H7 (cell line): ENCODE measurements at regions not wholly inside any gene's neighbourhood (a gene's known extent, or its start where the extent isn't known, plus 50 kb on each side); places are given as distances from the start of the nearest gene placed in this dataset.
A peak's percentile ranks its signal among the peaks of the same experiment; 100 is the strongest.

Source experiments
- DNase-seq: peaks from one replicate; pipeline ENCODE4 v3.0.0; 2012
- H3K27me3 ChIP-seq: 2 replicates; pipeline ENCODE4 v1.6.0; 2011; ENCODE audit warnings: mild to moderate bottlenecking, low read length; ENCODE audit not compliant: control insufficient read depth, insufficient read depth
- H3K36me3 ChIP-seq: replicated peaks from 2 replicates; pipeline ENCODE4 v1.5.1; 2011; ENCODE audit warnings: low read length; ENCODE audit not compliant: control insufficient read depth, insufficient read depth
- H3K4me3 ChIP-seq: 2 replicates; pipeline ENCODE4 v1.5.1; 2011; ENCODE audit warnings: low read depth, mild to moderate bottlenecking, control low read depth, low read length, moderate library complexity; ENCODE audit not compliant: insufficient read depth

GRCh38 chr17:13970531-13970930 is 98.8 kb upstream of the COX10 start:
- Histone ChIP-seq H3K27me3 (no peaks in the 10 kb centered on the region), H3K36me3 (no peaks in the 10 kb centered on the region), H3K4me3 (no peak overlapping the region)
- no peak for DNase-seq

- no peaks in the 10 kb centered on the region for H3K27me3 ChIP-seq
- H3K36me3 ChIP-seq, result no peaks in the 10 kb centered on the region
- peak; percentile 28 for DNase-seq
- no peak overlapping the region for H3K4me3 ChIP-seq
Observed at GRCh38 chr17:13973960-13974651, 95.2 kb upstream of the COX10 start.

- DNase-seq, result no peak
- Histone ChIP-seq H3K4me3 (no peak overlapping the region), H3K36me3 (no peaks in the 10 kb centered on the region), H3K27me3 (no peaks in the 10 kb centered on the region)
Observed at GRCh38 chr17:13977837-13978236, 91.5 kb upstream of the COX10 start.

GRCh38 chr17:13978478-13978877 is 90.8 kb upstream of the COX10 start:
- DNase-seq, result no peak
- no peaks in the 10 kb centered on the region for H3K27me3 ChIP-seq
- H3K36me3 ChIP-seq, result no peaks in the 10 kb centered on the region
- no peak overlapping the region for H3K4me3 ChIP-seq

GRCh38 chr17:13981881-13982280 is 87.4 kb upstream of the COX10 start:
- H3K36me3 ChIP-seq, result no peaks in the 10 kb centered on the region
- no peaks in the 10 kb centered on the region for H3K27me3 ChIP-seq
- no peak overlapping the region for H3K4me3 ChIP-seq
- DNase-seq, result no peak

- no peak for DNase-seq
- H3K4me3 ChIP-seq, result no peak overlapping the region
Observed at GRCh38 chr17:13984956-13985355, 84.3 kb upstream of the COX10 start.

GRCh38 chr17:13986855-13987254 is 82.4 kb upstream of the COX10 start:
- no peaks in the 10 kb centered on the region for H3K27me3 ChIP-seq
- no peak for DNase-seq
- no peak overlapping the region for H3K4me3 ChIP-seq
- H3K36me3 ChIP-seq, result no peaks in the 10 kb centered on the region

More at GRCh38 chr17:13984956-13985355, 84.3 kb upstream of the COX10 start:
- H3K36me3 ChIP-seq, result no peaks in the 10 kb centered on the region
- no peaks in the 10 kb centered on the region for H3K27me3 ChIP-seq

GRCh38 chr17:13989138-13989537 is 80.2 kb upstream of the COX10 start:
- DNase-seq, result no peak
- Histone ChIP-seq H3K27me3 (no peaks in the 10 kb centered on the region), H3K36me3 (no peaks in the 10 kb centered on the region), H3K4me3 (no peak overlapping the region)

GRCh38 chr17:13993106-13993505 is 76.2 kb upstream of the COX10 start:
- no peaks in the 10 kb centered on the region for H3K36me3 ChIP-seq
- H3K4me3 ChIP-seq, result no peak overlapping the region
- DNase-seq, result no peak
- H3K27me3 ChIP-seq, result no peaks in the 10 kb centered on the region

- Histone ChIP-seq H3K36me3 (no peaks in the 10 kb centered on the region), H3K27me3 (no peaks in the 10 kb centered on the region), H3K4me3 (no peak overlapping the region)
- no peak for DNase-seq
Observed at GRCh38 chr17:13994050-13994449, 75.3 kb upstream of the COX10 start.

- DNase-seq, result no peak
- no peaks in the 10 kb centered on the region for H3K27me3 ChIP-seq
- no peak overlapping the region for H3K4me3 ChIP-seq
- no peaks in the 10 kb centered on the region for H3K36me3 ChIP-seq
Observed at GRCh38 chr17:13995856-13996271, 73.4 kb upstream of the COX10 start.

GRCh38 chr17:13996276-13996675 is 73.0 kb upstream of the COX10 start:
- Histone ChIP-seq H3K27me3 (no peaks in the 10 kb centered on the region), H3K36me3 (no peaks in the 10 kb centered on the region)
- no peak for DNase-seq

GRCh38 chr17:13996748-13997147 is 72.6 kb upstream of the COX10 start:
- no peak for DNase-seq
- no peaks in the 10 kb centered on the region for H3K36me3 ChIP-seq
- no peak overlapping the region for H3K4me3 ChIP-seq
- H3K27me3 ChIP-seq, result no peaks in the 10 kb centered on the region

More at GRCh38 chr17:13996276-13996675, 73.0 kb upstream of the COX10 start:
- no peak overlapping the region for H3K4me3 ChIP-seq

GRCh38 chr17:14004927-14005620 is 64.2 kb upstream of the COX10 start:
- no peaks in the 10 kb centered on the region for H3K27me3 ChIP-seq

GRCh38 chr17:14006249-14006942 is 62.9 kb upstream of the COX10 start:
- DNase-seq, result no peak
- Histone ChIP-seq H3K27me3 (no peaks in the 10 kb centered on the region), H3K4me3 (no peak overlapping the region), H3K36me3 (no peaks in the 10 kb centered on the region)

More at GRCh38 chr17:14004927-14005620, 64.2 kb upstream of the COX10 start:
- H3K4me3 ChIP-seq, result no peak overlapping the region
- no peak for DNase-seq
- no peaks in the 10 kb centered on the region for H3K36me3 ChIP-seq
